ENCODE measurements at regions not wholly inside any gene's neighbourhood (a gene's known extent, or its start where the extent isn't known, plus 50 kb on each side); places are given as distances from the start of the nearest gene placed in this dataset.
A peak's percentile ranks its signal among the peaks of the same experiment; 100 is the strongest.
"Not testable (repeated sequence)": the region's sequence is repeated elsewhere in the genome, so short reads cannot be mapped to it uniquely, and the experiment has no call there.

- H3K4me3 ChIP-seq (ENCODE audit: control insufficient read depth, low read depth, low read length), result no peak overlapping the region
- DNase-seq (ENCODE audit: low read depth), result no peak
- TF ChIP-seq CTCF (IDR thresholded peaks at IDR 0.05; ENCODE audit: control insufficient read depth, insufficient read depth, low read depth, low read length, missing control alignments), result no peak
These were observed 70.0 kb upstream of the RALY start for GRCh38 chr20:33923740-33924139.

GRCh38 chr20:33925867-33926266, 67.8 kb upstream of the RALY start:
- no peak for DNase-seq (ENCODE audit: low read depth)
- H3K4me3 ChIP-seq (ENCODE audit: control insufficient read depth, low read depth, low read length), result no peak overlapping the region

GRCh38 chr20:33926425-33926824, 67.3 kb upstream of the RALY start:
- no peak for DNase-seq (ENCODE audit: low read depth)
- TF ChIP-seq CTCF (IDR thresholded peaks at IDR 0.05; ENCODE audit: control insufficient read depth, insufficient read depth, low read depth, low read length, missing control alignments), result no peak
- H3K4me3 ChIP-seq (ENCODE audit: control insufficient read depth, low read depth, low read length), result no peak overlapping the region

More at GRCh38 chr20:33925867-33926266, 67.8 kb upstream of the RALY start:
- TF ChIP-seq CTCF (IDR thresholded peaks at IDR 0.05; ENCODE audit: control insufficient read depth, insufficient read depth, low read depth, low read length, missing control alignments), result no peak

GRCh38 chr20:33927724-33928123, 66.0 kb upstream of the RALY start:
- DNase-seq (ENCODE audit: low read depth), result no peak
- TF ChIP-seq CTCF (IDR thresholded peaks at IDR 0.05; ENCODE audit: control insufficient read depth, insufficient read depth, low read depth, low read length, missing control alignments), result no peak
- no peak overlapping the region for H3K4me3 ChIP-seq (ENCODE audit: control insufficient read depth, low read depth, low read length)

GRCh38 chr20:33929917-33930316, 63.8 kb upstream of the RALY start:
- H3K4me3 ChIP-seq (ENCODE audit: control insufficient read depth, low read depth, low read length), result no peak overlapping the region
- DNase-seq (ENCODE audit: low read depth), result no peak
- TF ChIP-seq CTCF (IDR thresholded peaks at IDR 0.05; ENCODE audit: control insufficient read depth, insufficient read depth, low read depth, low read length, missing control alignments), result no peak

GRCh38 chr20:33933469-33933909, 60.2 kb upstream of the RALY start:
- DNase-seq (ENCODE audit: low read depth), result peak; percentile 41
- peak; percentile 79 for TF ChIP-seq CTCF (IDR thresholded peaks at IDR 0.05; ENCODE audit: control insufficient read depth, insufficient read depth, low read depth, low read length, missing control alignments)
- H3K4me3 ChIP-seq (ENCODE audit: control insufficient read depth, low read depth, low read length), result no peak overlapping the region

- H3K4me3 ChIP-seq (ENCODE audit: control insufficient read depth, low read depth, low read length), result no peak overlapping the region
- DNase-seq (ENCODE audit: low read depth), result no peak
- no peak for TF ChIP-seq CTCF (IDR thresholded peaks at IDR 0.05; ENCODE audit: control insufficient read depth, insufficient read depth, low read depth, low read length, missing control alignments)
These were observed 57.1 kb upstream of the RALY start for GRCh38 chr20:33936656-33937055.

- not testable (repeated sequence) for H3K4me3 ChIP-seq (ENCODE audit: control insufficient read depth, low read depth, low read length); DNase-seq (ENCODE audit: low read depth)
These were observed 54.7 kb upstream of the RALY start for GRCh38 chr20:33939031-33939430.
